ENCODE measurements at regions not wholly inside any gene's neighbourhood (a gene's known extent, or its start where the extent isn't known, plus 50 kb on each side); places are given as distances from the start of the nearest gene placed in this dataset.

GRCh38 chr9:16069249-16069648 is 516.4 kb downstream of the CCDC171 start:
- H3K4me1 Mint-ChIP-seq (ENCODE audit: unreplicated experiment) = peaks cover 3% of the 10 kb centered on the region
- no peak overlapping the region for H3K27ac Mint-ChIP-seq (ENCODE audit: unreplicated experiment)
- H3K9me3 Mint-ChIP-seq (ENCODE audit: unreplicated experiment) = no peaks in the 10 kb centered on the region
- H3K36me3 Mint-ChIP-seq (ENCODE audit: low read depth, unreplicated experiment) = peaks cover 4% of the 10 kb centered on the region
- peaks cover 4% of the 10 kb centered on the region for H3K27me3 Mint-ChIP-seq (ENCODE audit: unreplicated experiment)
- TF ChIP-seq CTCF (IDR thresholded peaks at IDR 0.05; ENCODE audit: unreplicated experiment) = no peak
- DNase-seq (ENCODE audit: low spot score) = no peak
- H3K4me3 Mint-ChIP-seq (ENCODE audit: unreplicated experiment) = no peak overlapping the region

- Mint-ChIP-seq H3K4me1 (ENCODE audit: unreplicated experiment) (peaks cover 6% of the 10 kb centered on the region), H3K27me3 (ENCODE audit: unreplicated experiment) (peaks cover 4% of the 10 kb centered on the region), H3K36me3 (ENCODE audit: low read depth, unreplicated experiment) (peaks cover 4% of the 10 kb centered on the region), H3K27ac (ENCODE audit: unreplicated experiment) (no peak overlapping the region), H3K4me3 (ENCODE audit: unreplicated experiment) (no peak overlapping the region), H3K9me3 (ENCODE audit: unreplicated experiment) (no peaks in the 10 kb centered on the region)
- TF ChIP-seq CTCF (IDR thresholded peaks at IDR 0.05; ENCODE audit: unreplicated experiment) = no peak
- DNase-seq (ENCODE audit: low spot score) = no peak
Observed at GRCh38 chr9:16069671-16070454, 517.0 kb downstream of the CCDC171 start.

GRCh38 chr9:16070455-16071145 is 517.8 kb downstream of the CCDC171 start:
- peaks cover 12% of the 10 kb centered on the region for H3K4me1 Mint-ChIP-seq (ENCODE audit: unreplicated experiment)
- TF ChIP-seq CTCF (IDR thresholded peaks at IDR 0.05; ENCODE audit: unreplicated experiment) = no peak
- H3K4me3 Mint-ChIP-seq (ENCODE audit: unreplicated experiment) = no peak overlapping the region
- peaks cover 4% of the 10 kb centered on the region for H3K27me3 Mint-ChIP-seq (ENCODE audit: unreplicated experiment)
- DNase-seq (ENCODE audit: low spot score) = no peak
- H3K9me3 Mint-ChIP-seq (ENCODE audit: unreplicated experiment) = no peaks in the 10 kb centered on the region
- peaks cover 4% of the 10 kb centered on the region for H3K36me3 Mint-ChIP-seq (ENCODE audit: low read depth, unreplicated experiment)
- H3K27ac Mint-ChIP-seq (ENCODE audit: unreplicated experiment) = no peak overlapping the region

- Mint-ChIP-seq H3K27me3 (ENCODE audit: unreplicated experiment) (peaks cover 4% of the 10 kb centered on the region), H3K4me3 (ENCODE audit: unreplicated experiment) (no peak overlapping the region), H3K27ac (ENCODE audit: unreplicated experiment) (no peak overlapping the region), H3K9me3 (ENCODE audit: unreplicated experiment) (no peaks in the 10 kb centered on the region), H3K4me1 (ENCODE audit: unreplicated experiment) (peaks cover 12% of the 10 kb centered on the region), H3K36me3 (ENCODE audit: low read depth, unreplicated experiment) (peaks cover 4% of the 10 kb centered on the region)
- no peak for TF ChIP-seq CTCF (IDR thresholded peaks at IDR 0.05; ENCODE audit: unreplicated experiment)
- DNase-seq (ENCODE audit: low spot score) = no peak
Observed at GRCh38 chr9:16071400-16071799, 518.6 kb downstream of the CCDC171 start.

GRCh38 chr9:16074963-16075362 is 522.1 kb downstream of the CCDC171 start:
- H3K36me3 Mint-ChIP-seq (ENCODE audit: low read depth, unreplicated experiment) = peaks cover 4% of the 10 kb centered on the region
- no peaks in the 10 kb centered on the region for H3K9me3 Mint-ChIP-seq (ENCODE audit: unreplicated experiment)
- DNase-seq (ENCODE audit: low spot score) = no peak
- H3K27me3 Mint-ChIP-seq (ENCODE audit: unreplicated experiment) = no peaks in the 10 kb centered on the region
- no peak overlapping the region for H3K4me3 Mint-ChIP-seq (ENCODE audit: unreplicated experiment)
- H3K4me1 Mint-ChIP-seq (ENCODE audit: unreplicated experiment) = peaks cover 9% of the 10 kb centered on the region
- no peak for TF ChIP-seq CTCF (IDR thresholded peaks at IDR 0.05; ENCODE audit: unreplicated experiment)
- H3K27ac Mint-ChIP-seq (ENCODE audit: unreplicated experiment) = no peak overlapping the region

All from endothelial cell (in vitro differentiated cells).